SH-SY5Y (cell line): ENCODE measurements at regions not wholly inside any gene's neighbourhood (a gene's known extent, or its start where the extent isn't known, plus 50 kb on each side); places are given as distances from the start of the nearest gene placed in this dataset.

Experiments
- GATA2 ChIP-seq: IDR thresholded peaks from 2 replicates; pipeline ENCODE4 v1.6.1; 2011; ENCODE audit warnings: mild to moderate bottlenecking, low read depth, low read length
- GATA3 ChIP-seq: IDR thresholded peaks from 2 replicates; pipeline ENCODE4 v1.6.1; 2011; ENCODE audit warnings: low read depth, mild to moderate bottlenecking, low read length, moderate library complexity

DNA sequence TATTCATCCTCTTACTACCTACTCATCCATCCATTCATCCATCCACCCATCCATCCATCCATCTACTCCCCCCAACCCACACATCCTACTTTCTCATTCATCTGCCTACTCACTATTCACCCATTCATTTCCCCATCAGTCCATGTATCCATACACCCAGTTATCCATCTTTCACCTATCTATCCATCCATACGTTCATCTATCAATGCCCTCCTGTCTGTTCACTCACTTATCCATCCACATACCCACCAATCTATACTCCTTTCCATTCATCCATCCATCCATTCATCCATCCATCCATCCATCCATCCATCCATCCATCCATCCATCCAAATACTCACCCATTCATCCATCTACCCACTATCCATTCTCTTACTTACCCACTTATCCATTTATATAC is 117.8 kb upstream of the LHX5 start:
- no peak for TF ChIP-seq GATA2
- no peak for TF ChIP-seq GATA3
